RKO (cell line): ENCODE measurements at regions not wholly inside any gene's neighbourhood (a gene's known extent, or its start where the extent isn't known, plus 50 kb on each side); places are given as distances from the start of the nearest gene placed in this dataset.

Experiments
- DNase-seq: peaks from one replicate; pipeline ENCODE4 v3.0.0-alpha.2; 2016; ENCODE audit warnings: low spot score

DNA sequence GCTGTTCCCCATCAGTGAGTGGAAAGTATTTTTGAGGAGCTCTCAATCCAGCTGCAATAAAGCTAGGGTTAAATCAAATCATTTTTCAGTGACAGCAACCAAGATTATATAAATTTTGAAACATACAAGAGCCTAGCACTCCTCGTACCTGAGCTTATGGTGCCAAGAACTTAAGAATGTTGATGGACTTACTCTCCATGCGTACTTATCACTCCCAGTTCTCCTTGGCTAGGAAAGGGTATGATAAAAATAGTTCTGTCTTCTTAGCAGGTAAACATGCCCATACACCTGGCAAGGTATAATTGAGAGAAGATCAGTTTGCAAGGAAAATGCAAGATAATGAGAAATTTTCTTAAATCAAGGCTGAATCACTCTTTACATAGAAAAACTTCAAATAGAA lies 64.5 kb upstream of the SEMA6D start:
- DNase-seq, result no peak

GRCh38 chr15:47661661-47662180 lies 55.6 kb upstream of the SEMA6D start:
- no peak for DNase-seq

DNA sequence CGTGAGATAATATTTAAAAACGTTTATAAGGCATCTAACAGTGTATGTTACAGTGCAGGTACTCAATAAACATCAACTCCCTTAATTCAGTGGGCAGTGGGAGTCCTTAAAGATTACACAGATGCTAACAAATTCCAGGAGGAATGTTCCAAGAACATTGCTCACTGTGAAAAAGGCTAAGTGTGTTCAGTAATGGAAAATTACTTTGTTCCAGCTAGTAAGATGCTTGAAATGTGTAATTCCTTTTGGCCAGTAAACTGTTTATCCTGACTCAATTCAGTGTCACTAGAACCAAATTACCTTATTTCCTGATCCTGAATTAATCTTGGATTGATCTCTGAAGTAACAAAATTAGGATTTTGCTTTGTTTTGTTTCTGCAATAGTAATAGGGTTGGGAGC lies 54.2 kb upstream of the SEMA6D start:
- no peak for DNase-seq
